ENCODE measurements at regions not wholly inside any gene's neighbourhood (a gene's known extent, or its start where the extent isn't known, plus 50 kb on each side); places are given as distances from the start of the nearest gene placed in this dataset.

- TF ChIP-seq REST (IDR thresholded peaks at IDR 0.05; ENCODE audit: low read depth, low read length): no peak
- no peak for TF ChIP-seq CTCF (IDR thresholded peaks at IDR 0.05)
- TF ChIP-seq EP300 (IDR thresholded peaks at IDR 0.05; ENCODE audit: borderline replicate concordance in 1 of 2, low read depth in 1 of 2, low read length in 1 of 2): no peak
- TF ChIP-seq POLR2AphosphoS5 (IDR thresholded peaks at IDR 0.05; ENCODE audit: low read depth, low read length): no peak
- TF ChIP-seq RCOR1 (IDR thresholded peaks at IDR 0.05; ENCODE audit: low read length): no peak
- TF ChIP-seq TCF12 (IDR thresholded peaks at IDR 0.05): no peak
- no peak for TF ChIP-seq SIN3A (IDR thresholded peaks at IDR 0.05; ENCODE audit: borderline replicate concordance, low read depth, low read length)
- no peak for TF ChIP-seq CHD2 (IDR thresholded peaks at IDR 0.05; ENCODE audit: low read length, partially characterized antibody)
- no peak for TF ChIP-seq USF2 (IDR thresholded peaks at IDR 0.05; ENCODE audit: borderline replicate concordance, low read depth, low read length)
- TF ChIP-seq GABPA (IDR thresholded peaks at IDR 0.05; ENCODE audit: low read depth): no peak
- TF ChIP-seq TEAD4 (IDR thresholded peaks at IDR 0.05; ENCODE audit: borderline replicate concordance, insufficient read depth): no peak
- no peak for TF ChIP-seq FOXJ3 (CRISPR knock-in tag; IDR thresholded peaks at IDR 0.05)
- TF ChIP-seq RXRA (IDR thresholded peaks at IDR 0.05; ENCODE audit: borderline replicate concordance, low read depth): no peak
- TF ChIP-seq USF1 (IDR thresholded peaks at IDR 0.05; ENCODE audit: borderline replicate concordance, low read depth): no peak
Observed at GRCh38 chr1:185453496-185454192, 136.6 kb upstream of the IVNS1ABP start.
